Effector memory CD8-positive, alpha-beta T cell (primary cell): ENCODE measurements at regions not wholly inside any gene's neighbourhood (a gene's known extent, or its start where the extent isn't known, plus 50 kb on each side); places are given as distances from the start of the nearest gene placed in this dataset.

ENCODE experiments used
- ATAC-seq: fragments of 150-1000 bp; cut with Tn5 transposase; replicated peaks from 2 replicates; pipeline ENCODE4 v1.10.0; 2021; ENCODE audit warnings: mild to moderate bottlenecking, moderate library complexity
- DNase-seq, 3 experiments: peaks; one replicate each; pipeline ENCODE4 v3.0.0; 2021
- H3K27ac Mint-ChIP-seq, 2 donors: one replicate each; pipeline ENCODE4 v1.8.0; 2022; ENCODE audit warnings: mild to moderate bottlenecking in 2 of 2, mixed read lengths in 2 of 2, moderate library complexity in 2 of 2
- H3K27me3 Mint-ChIP-seq, 2 donors: one replicate each; pipeline ENCODE4 v1.8.0; 2022; ENCODE audit warnings: mixed read lengths in 2 of 2
- H3K36me3 Mint-ChIP-seq: one replicate; pipeline ENCODE4 v1.8.0; 2022; ENCODE audit warnings: mild to moderate bottlenecking, moderate library complexity, mixed read lengths; ENCODE audit not compliant: insufficient read depth
- H3K4me1 Mint-ChIP-seq, 2 donors: one replicate each; pipeline ENCODE4 v1.8.0; 2022; ENCODE audit warnings: low read depth in 2 of 2, mixed read lengths in 2 of 2
- H3K4me3 Mint-ChIP-seq, 2 donors: one replicate each; pipeline ENCODE4 v1.8.0; 2022; ENCODE audit warnings: mild to moderate bottlenecking in 2 of 2, mixed read lengths in 2 of 2, moderate library complexity in 2 of 2
- H3K9me3 Mint-ChIP-seq, 2 donors: one replicate each; pipeline ENCODE4 v1.8.0; 2022; ENCODE audit warnings: mixed read lengths in 2 of 2

GRCh38 chr15:100703032-100703578, 100.7 kb downstream of the ASB7 start:
- Mint-ChIP-seq H3K27ac (no peak overlapping the region), H3K27me3 (peaks cover 41 to 55% of the 10 kb centered on the region in 2 donors), H3K4me3 (no peak overlapping the region), H3K9me3 (no peaks in the 10 kb centered on the region), H3K4me1 (no peaks in the 10 kb centered on the region), H3K36me3 (peaks cover 3% of the 10 kb centered on the region)
- ATAC-seq (no peak), DNase-seq (no peak)

- Mint-ChIP-seq H3K27me3 (peaks cover 41 to 60% of the 10 kb centered on the region in 2 donors), H3K9me3 (peaks cover 0 to 5% of the 10 kb centered on the region in 2 donors), H3K36me3 (peaks cover 3% of the 10 kb centered on the region), H3K4me3 (no peak overlapping the region), H3K27ac (no peak overlapping the region), H3K4me1 (no peaks in the 10 kb centered on the region)
- DNase-seq (no peak), ATAC-seq (no peak)
These were observed 101.3 kb downstream of the ASB7 start for GRCh38 chr15:100703671-100704070.

GRCh38 chr15:100704281-100705055, 102.1 kb downstream of the ASB7 start:
- Mint-ChIP-seq H3K4me3 (no peak overlapping the region), H3K27me3 (peaks cover 41 to 63% of the 10 kb centered on the region in 2 donors), H3K9me3 (peaks cover 0 to 13% of the 10 kb centered on the region in 2 donors), H3K36me3 (peaks cover 3% of the 10 kb centered on the region), H3K4me1 (no peaks in the 10 kb centered on the region), H3K27ac (no peak overlapping the region)
- no peak for DNase-seq
- ATAC-seq, result no peak

DNA sequence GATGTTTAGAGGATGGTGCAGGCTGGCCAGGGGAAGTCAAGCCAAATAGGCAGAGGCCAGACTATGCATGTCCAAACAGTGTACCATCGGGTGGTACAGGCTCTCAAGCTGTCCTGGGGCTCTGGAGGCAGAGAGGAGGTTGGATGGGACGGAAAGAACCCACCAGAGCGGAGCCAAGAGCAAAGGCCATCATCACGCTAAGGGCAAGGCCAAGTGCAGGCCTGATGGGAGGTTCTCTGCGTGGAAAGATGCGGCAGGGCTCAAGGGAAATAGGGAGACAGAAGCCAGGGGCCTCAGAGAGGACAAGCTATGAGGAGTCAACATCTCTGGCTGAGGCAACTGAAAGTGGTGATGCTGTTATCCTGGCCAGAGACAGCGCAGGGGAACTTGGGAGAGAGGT, 102.7 kb downstream of the ASB7 start:
- Mint-ChIP-seq H3K27ac (no peak overlapping the region), H3K4me3 (no peak overlapping the region), H3K27me3 (peaks cover 41 to 63% of the 10 kb centered on the region in 2 donors), H3K9me3 (peaks cover 5 to 19% of the 10 kb centered on the region in 2 donors), H3K4me1 (no peaks in the 10 kb centered on the region), H3K36me3 (peaks cover 3% of the 10 kb centered on the region)
- ATAC-seq (no peak), DNase-seq (no peak)

DNA sequence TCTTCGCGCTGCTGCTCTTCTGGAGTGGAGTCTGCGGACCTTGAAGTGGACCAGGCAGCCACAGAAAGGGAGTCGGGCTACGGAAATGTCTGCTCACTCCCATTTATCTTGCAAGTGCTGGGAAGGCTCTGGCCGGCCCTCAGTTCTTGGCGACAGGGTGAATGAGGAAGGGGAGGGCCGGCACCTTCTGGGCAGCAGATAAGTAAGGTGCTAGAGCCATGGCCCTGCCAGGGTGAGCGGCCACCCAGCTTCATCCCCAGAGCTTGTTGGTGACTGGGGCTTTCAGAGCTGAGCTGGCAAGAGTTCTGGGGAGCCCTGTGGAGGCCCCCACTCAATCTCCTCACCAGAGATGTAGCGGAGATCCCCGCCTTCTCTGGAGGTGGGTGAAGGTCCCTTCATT, 103.5 kb downstream of the ASB7 start:
- peaks cover 10 to 27% of the 10 kb centered on the region in 2 donors for H3K9me3 Mint-ChIP-seq
- no peaks in the 10 kb centered on the region for H3K4me1 Mint-ChIP-seq
- H3K36me3 Mint-ChIP-seq, result peaks cover 3% of the 10 kb centered on the region
- no peak overlapping the region for H3K27ac Mint-ChIP-seq
- peaks cover 37 to 63% of the 10 kb centered on the region in 2 donors for H3K27me3 Mint-ChIP-seq
- no peak overlapping the region for H3K4me3 Mint-ChIP-seq
- DNase-seq (no peak), ATAC-seq (no peak)

GRCh38 chr15:100707229-100707628, 104.8 kb downstream of the ASB7 start:
- H3K4me3 Mint-ChIP-seq, result no peak overlapping the region
- peaks cover 10 to 27% of the 10 kb centered on the region in 2 donors for H3K9me3 Mint-ChIP-seq
- H3K4me1 Mint-ChIP-seq, result no peaks in the 10 kb centered on the region
- H3K27ac Mint-ChIP-seq, result no peak overlapping the region
- ATAC-seq, result no peak
- peaks cover 31 to 57% of the 10 kb centered on the region in 2 donors for H3K27me3 Mint-ChIP-seq
- no peak for DNase-seq
- peaks cover 3% of the 10 kb centered on the region for H3K36me3 Mint-ChIP-seq

GRCh38 chr15:100708916-100709315, 106.5 kb downstream of the ASB7 start:
- no peak overlapping the region for H3K4me3 Mint-ChIP-seq
- ATAC-seq, result no peak
- H3K27ac Mint-ChIP-seq, result no peak overlapping the region
- DNase-seq, result no peak
- no peaks in the 10 kb centered on the region for H3K36me3 Mint-ChIP-seq
- H3K4me1 Mint-ChIP-seq, result no peaks in the 10 kb centered on the region
- H3K27me3 Mint-ChIP-seq, result peaks cover 15 to 40% of the 10 kb centered on the region in 2 donors
- H3K9me3 Mint-ChIP-seq, result peaks cover 10 to 27% of the 10 kb centered on the region in 2 donors

- Mint-ChIP-seq H3K36me3 (no peaks in the 10 kb centered on the region), H3K4me1 (no peaks in the 10 kb centered on the region), H3K4me3 (no peak overlapping the region), H3K27me3 (peaks cover 2 to 27% of the 10 kb centered on the region in 2 donors), H3K9me3 (peaks cover 10 to 27% of the 10 kb centered on the region in 2 donors), H3K27ac (no peak overlapping the region)
- no peak for ATAC-seq
- no peak for DNase-seq
These were observed 107.8 kb downstream of the ASB7 start for GRCh38 chr15:100710222-100710621.

DNA sequence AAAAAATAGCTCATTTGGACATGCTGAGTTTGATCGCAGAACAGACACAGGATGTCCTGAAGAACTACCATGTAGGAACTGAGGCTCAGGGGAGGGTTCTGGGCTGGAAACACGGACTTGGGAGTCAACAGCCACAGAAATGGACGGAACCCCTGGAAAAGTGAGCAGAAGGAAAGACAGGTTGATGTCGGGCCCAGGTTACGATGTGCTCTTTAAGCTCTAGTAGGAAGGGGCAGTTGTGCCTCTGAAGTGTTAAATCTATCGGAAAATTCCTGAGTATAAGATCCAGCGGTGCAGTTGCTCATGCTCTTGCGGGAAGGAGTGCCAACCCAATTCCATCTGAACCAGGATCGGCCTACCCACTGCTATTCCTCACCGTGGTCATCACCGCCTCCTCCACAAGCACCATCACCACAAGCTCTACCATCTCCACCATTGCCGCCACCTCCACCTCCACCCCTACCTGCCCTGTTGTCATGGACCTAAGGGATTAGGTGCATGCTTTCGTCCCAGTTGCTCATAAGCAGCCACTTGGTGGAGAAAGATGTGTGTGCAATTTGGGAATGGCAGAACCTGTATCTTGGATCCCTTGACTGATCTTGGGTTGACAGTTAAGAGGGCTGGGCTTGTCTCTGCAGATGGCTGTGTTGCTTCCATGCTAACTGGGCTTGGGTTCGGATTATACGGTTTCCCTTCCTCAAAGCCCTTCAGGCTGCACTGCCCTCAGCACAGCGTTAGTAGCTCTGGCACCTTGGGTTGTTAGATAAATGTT, 108.5 kb downstream of the ASB7 start:
- ATAC-seq (no peak), DNase-seq (no peak)
- H3K27me3 Mint-ChIP-seq, result peaks cover 0 to 22% of the 10 kb centered on the region in 2 donors
- no peaks in the 10 kb centered on the region for H3K36me3 Mint-ChIP-seq
- H3K27ac Mint-ChIP-seq, result no peak overlapping the region
- peaks cover 10 to 27% of the 10 kb centered on the region in 2 donors for H3K9me3 Mint-ChIP-seq
- H3K4me1 Mint-ChIP-seq, result no peaks in the 10 kb centered on the region
- no peak overlapping the region for H3K4me3 Mint-ChIP-seq

- H3K4me3 Mint-ChIP-seq, result no peak overlapping the region
- H3K27ac Mint-ChIP-seq, result no peak overlapping the region
- no peaks in the 10 kb centered on the region for H3K36me3 Mint-ChIP-seq
- peaks cover 10 to 27% of the 10 kb centered on the region in 2 donors for H3K9me3 Mint-ChIP-seq
- peaks cover 1 to 22% of the 10 kb centered on the region in 2 donors for H3K27me3 Mint-ChIP-seq
- ATAC-seq (no peak), DNase-seq (no peak)
- no peaks in the 10 kb centered on the region for H3K4me1 Mint-ChIP-seq
These were observed 109.2 kb downstream of the ASB7 start for GRCh38 chr15:100711516-100712021.

GRCh38 chr15:100712226-100712625, 109.8 kb downstream of the ASB7 start:
- Mint-ChIP-seq H3K27ac (no peak overlapping the region), H3K4me3 (no peak overlapping the region), H3K9me3 (peaks cover 10 to 27% of the 10 kb centered on the region in 2 donors), H3K36me3 (no peaks in the 10 kb centered on the region), H3K4me1 (no peaks in the 10 kb centered on the region), H3K27me3 (peaks cover 8 to 23% of the 10 kb centered on the region in 2 donors)
- ATAC-seq, result no peak
- no peak for DNase-seq

DNA sequence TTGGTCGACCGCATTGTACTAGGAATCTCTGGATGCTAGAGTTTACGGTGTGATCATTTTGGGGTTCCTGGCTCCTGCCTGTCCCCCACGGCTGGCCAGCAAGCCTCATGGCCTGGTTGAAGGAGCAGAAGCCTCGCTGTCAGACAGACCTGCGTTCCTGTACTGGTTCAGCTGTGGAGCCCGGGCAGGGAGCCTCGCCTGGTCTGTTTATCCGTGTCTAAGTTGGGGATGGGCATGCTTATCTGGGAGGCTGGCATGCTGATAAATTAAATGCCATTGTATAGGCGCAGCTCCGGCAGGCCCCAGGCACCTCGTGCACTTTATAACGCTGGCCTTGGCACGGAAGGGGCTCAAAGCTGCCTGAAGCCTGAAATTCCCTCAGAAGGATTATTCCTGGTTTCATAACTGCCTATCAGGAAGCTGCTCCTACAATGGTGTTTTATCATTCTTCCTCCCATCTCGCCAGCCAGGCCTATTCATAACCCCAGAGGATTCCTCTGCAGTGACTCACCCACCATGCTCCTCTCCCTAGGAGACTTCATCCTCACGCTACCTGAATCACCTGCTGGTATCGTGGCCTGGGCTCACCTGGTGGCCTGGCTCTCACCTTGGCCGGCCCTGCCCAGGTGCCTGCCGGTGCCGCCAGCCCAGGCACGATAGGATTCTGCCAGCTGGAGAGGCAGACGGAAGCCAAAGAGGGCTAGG, 110.9 kb downstream of the ASB7 start:
- Mint-ChIP-seq H3K27ac (no peak overlapping the region), H3K36me3 (no peaks in the 10 kb centered on the region), H3K4me3 (no peak overlapping the region), H3K9me3 (peaks cover 10 to 25% of the 10 kb centered on the region in 2 donors), H3K4me1 (no peaks in the 10 kb centered on the region), H3K27me3 (peaks cover 16 to 25% of the 10 kb centered on the region in 2 donors)
- DNase-seq (no peak), ATAC-seq (no peak)
